CD14-positive monocyte (primary cell): ENCODE measurements at regions not wholly inside any gene's neighbourhood (a gene's known extent, or its start where the extent isn't known, plus 50 kb on each side); places are given as distances from the start of the nearest gene placed in this dataset.

ENCODE experiments used
- DNase-seq, 3 donors: peaks; one replicate each; pipeline ENCODE4 v3.0.0-alpha.2; 2011 to 2022
- H2AFZ ChIP-seq: 2 replicates; pipeline ENCODE4 v1.6.0; 2012; ENCODE audit warnings: mild to moderate bottlenecking, low read depth, low read length, inconsistent platforms; ENCODE audit not compliant: insufficient read depth, poor library complexity, severe bottlenecking
- H3K27ac ChIP-seq, 2 donors: 1 replicate in 1 of 2; 2 replicates in 1 of 2; pipeline ENCODE4 v1.5.1; 2012 to 2013; ENCODE audit warnings: low read length in 2 of 2, control low read depth in 1 of 2, inconsistent platforms in 1 of 2, low read depth in 1 of 2, mild to moderate bottlenecking in 1 of 2
- H3K27me3 ChIP-seq, 2 donors: one replicate each; pipeline versions ENCODE4 v1.6.0 to v1.6.1; 2011 to 2013; ENCODE audit warnings: low read length in 2 of 2; ENCODE audit not compliant: control insufficient read depth in 2 of 2, insufficient read depth in 2 of 2
- H3K36me3 ChIP-seq, 2 donors: replicated peaks in 1 of 2; 1 replicate in 1 of 2; 2 replicates in 1 of 2; pipeline versions ENCODE4 v1.5.1 to v1.6.1; 2012 to 2013; ENCODE audit warnings: low read length in 2 of 2, control low read depth in 1 of 2, inconsistent platforms in 1 of 2, mild to moderate bottlenecking in 1 of 2; ENCODE audit not compliant: insufficient read depth in 2 of 2, control insufficient read depth in 1 of 2
- H3K4me1 ChIP-seq, 2 donors: 1 replicate in 1 of 2; 2 replicates in 1 of 2; pipeline versions ENCODE4 v1.5.1 to v1.6.1; 2012 to 2013; ENCODE audit warnings: low read length in 2 of 2, control low read depth in 1 of 2, inconsistent platforms in 1 of 2, mild to moderate bottlenecking in 1 of 2, moderate library complexity in 1 of 2; ENCODE audit not compliant: insufficient read depth in 2 of 2, control insufficient read depth in 1 of 2
- H3K4me2 ChIP-seq: replicated peaks from 2 replicates; pipeline ENCODE3; 2012; ENCODE audit warnings: low read length, moderate library complexity, mild to moderate bottlenecking; ENCODE audit not compliant: poor library complexity, severe bottlenecking; ENCODE audit errors: extremely low read depth
- H3K4me3 ChIP-seq, 3 experiments: fragments of 200-600 bp in 1 of 3; sonication (generic) in 1 of 3; replicated peaks in 1 of 3; 1 replicate in 2 of 3; 2 replicates in 1 of 3; pipeline ENCODE4 v1.5.1; 2011 to 2013; ENCODE audit warnings: low read length in 3 of 3, mild to moderate bottlenecking in 3 of 3, control low read depth in 2 of 3, low read depth in 2 of 3, inconsistent platforms in 1 of 3, moderate library complexity in 1 of 3
- H3K79me2 ChIP-seq: 2 replicates; pipeline ENCODE4 v1.6.0; 2012; ENCODE audit warnings: mild to moderate bottlenecking, control low read depth, inconsistent platforms, low read length, moderate library complexity; ENCODE audit not compliant: insufficient read depth
- H3K9ac ChIP-seq: 2 replicates; pipeline ENCODE4 v1.6.0; 2017; ENCODE audit warnings: low read length, mild to moderate bottlenecking; ENCODE audit not compliant: insufficient read depth, poor library complexity, severe bottlenecking
- H3K9me3 ChIP-seq, 2 donors: replicated peaks in 1 of 2; 1 replicate in 1 of 2; 2 replicates in 1 of 2; pipeline versions ENCODE4 v1.5.1 to v1.6.1; 2012 to 2013; ENCODE audit warnings: low read length in 2 of 2, control low read depth in 1 of 2; ENCODE audit not compliant: control insufficient read depth in 1 of 2, insufficient read depth in 1 of 2
- H4K20me1 ChIP-seq: 2 replicates; pipeline ENCODE4 v1.6.0; 2012; ENCODE audit warnings: mild to moderate bottlenecking, low read length, control low read depth, moderate library complexity; ENCODE audit not compliant: insufficient read depth
- H3K27ac Mint-ChIP-seq, 7 donors: one replicate each; pipeline ENCODE4 v1.8.0; 2020; ENCODE audit warnings: mild to moderate bottlenecking in 7 of 7, mixed read lengths in 7 of 7, moderate library complexity in 6 of 7, inconsistent platforms in 2 of 7
- H3K27me3 Mint-ChIP-seq, 3 donors: one replicate each; pipeline ENCODE4 v1.8.0; 2021 to 2022; ENCODE audit warnings: low read depth in 3 of 3, mild to moderate bottlenecking in 3 of 3, mixed read lengths in 3 of 3, moderate library complexity in 3 of 3, inconsistent platforms in 1 of 3
- H3K36me3 Mint-ChIP-seq, 2 donors: one replicate each; pipeline ENCODE4 v1.8.0; 2020; ENCODE audit warnings: mixed read lengths in 2 of 2, inconsistent platforms in 1 of 2, mild to moderate bottlenecking in 1 of 2
- H3K4me1 Mint-ChIP-seq: one replicate; pipeline ENCODE4 v1.8.0; 2020; ENCODE audit warnings: mild to moderate bottlenecking, mixed read lengths
- H3K4me3 Mint-ChIP-seq, 2 donors: one replicate each; pipeline ENCODE4 v1.8.0; 2020; ENCODE audit warnings: mild to moderate bottlenecking in 2 of 2, mixed read lengths in 2 of 2, moderate library complexity in 1 of 2
- H3K9me3 Mint-ChIP-seq, 7 donors: one replicate each; pipeline ENCODE4 v1.8.0; 2020 to 2022; ENCODE audit warnings: mixed read lengths in 7 of 7, mild to moderate bottlenecking in 6 of 7, moderate library complexity in 6 of 7, inconsistent platforms in 2 of 7
- CTCF ChIP-seq: fragments of 200-600 bp; IDR thresholded peaks from one replicate; pipeline ENCODE4 v1.8.0; 2022; ENCODE audit warnings: antibody characterized with exemption, mild to moderate bottlenecking
- intact Hi-C, 2 donors: fragments of 100-400 bp; cut with micrococcal nuclease; formaldehyde crosslinking; loops; one replicate each; pipeline versions ENCODE4 v1.15.0 to v1.15.1; 2023

- no peaks in the 10 kb centered on the region for H3K79me2 ChIP-seq
These were observed 94.1 kb upstream of the UFM1 start for GRCh38 chr13:38255600-38255999.

GRCh38 chr13:38239874-38240273 is 109.8 kb upstream of the UFM1 start:
- intact Hi-C loops, result no loop called here
- no peaks in the 10 kb centered on the region for H3K4me1 Mint-ChIP-seq
- Histone ChIP-seq H3K79me2 (no peaks in the 10 kb centered on the region), H3K4me2 (no peak overlapping the region), H3K27ac (no peak overlapping the region), H3K9me3 (peaks cover 0 to 3% of the 10 kb centered on the region in 2 donors), H3K9ac (no peak overlapping the region), H3K36me3 (no peaks in the 10 kb centered on the region), H3K4me3 (no peak overlapping the region), H3K27me3 (no peaks in the 10 kb centered on the region), H4K20me1 (no peaks in the 10 kb centered on the region), H3K4me1 (no peaks in the 10 kb centered on the region), H2AFZ (no peak overlapping the region)
- no peaks in the 10 kb centered on the region for H3K27me3 Mint-ChIP-seq
- peaks cover 3 to 19% (median 4%) of the 10 kb centered on the region in 7 donors for H3K9me3 Mint-ChIP-seq
- no peak overlapping the region for H3K27ac Mint-ChIP-seq
- H3K36me3 Mint-ChIP-seq, result no peaks in the 10 kb centered on the region
- H3K4me3 Mint-ChIP-seq, result no peak overlapping the region
- TF ChIP-seq CTCF, result no peak
- DNase-seq, result no peak

More at GRCh38 chr13:38255600-38255999, 94.1 kb upstream of the UFM1 start:
- Histone ChIP-seq H3K4me3 (no peak overlapping the region), H3K27me3 (no peaks in the 10 kb centered on the region), H3K9me3 (no peaks in the 10 kb centered on the region), H2AFZ (no peak overlapping the region), H3K4me1 (no peaks in the 10 kb centered on the region), H3K27ac (no peak overlapping the region), H3K9ac (no peak overlapping the region), H4K20me1 (no peaks in the 10 kb centered on the region), H3K36me3 (no peaks in the 10 kb centered on the region), H3K4me2 (no peak overlapping the region)
- Mint-ChIP-seq H3K36me3 (no peaks in the 10 kb centered on the region), H3K4me1 (no peaks in the 10 kb centered on the region), H3K9me3 (peaks cover 2 to 7% (median 2%) of the 10 kb centered on the region in 7 donors), H3K4me3 (no peak overlapping the region), H3K27ac (no peak overlapping the region), H3K27me3 (no peaks in the 10 kb centered on the region)
- TF ChIP-seq CTCF, result no peak
- intact Hi-C loops, result no loop called here
- no peak for DNase-seq
